Ovary (tissue), 3 donors: ENCODE measurements at regions not wholly inside any gene's neighbourhood (a gene's known extent, or its start where the extent isn't known, plus 50 kb on each side); places are given as distances from the start of the nearest gene placed in this dataset.

Source experiments
- EP300 ChIP-seq: sonication (generic); formaldehyde crosslinking; IDR thresholded peaks from one replicate; pipeline ENCODE4 v1.6.1; 2017; ENCODE audit warnings: antibody characterized with exemption
- POLR2A ChIP-seq: fragments of 450-650 bp; IDR thresholded peaks from one replicate; pipeline ENCODE4 v1.6.1; 2017; ENCODE audit warnings: antibody characterized with exemption, mild to moderate bottlenecking, moderate library complexity
- TF ChIP-seq, protein P1 (sequence below), 3 donors: fragments of 450-650 bp in 2 of 3; fragments of 200-600 bp in 1 of 3; IDR thresholded peaks; one replicate each; pipeline versions ENCODE4 v1.5.1 to v1.8.0; 2016 to 2022; ENCODE audit warnings: antibody characterized with exemption in 3 of 3, mild to moderate bottlenecking in 1 of 3
- donor health status: DM: no; HTN: no; CAD: no.

DNA sequence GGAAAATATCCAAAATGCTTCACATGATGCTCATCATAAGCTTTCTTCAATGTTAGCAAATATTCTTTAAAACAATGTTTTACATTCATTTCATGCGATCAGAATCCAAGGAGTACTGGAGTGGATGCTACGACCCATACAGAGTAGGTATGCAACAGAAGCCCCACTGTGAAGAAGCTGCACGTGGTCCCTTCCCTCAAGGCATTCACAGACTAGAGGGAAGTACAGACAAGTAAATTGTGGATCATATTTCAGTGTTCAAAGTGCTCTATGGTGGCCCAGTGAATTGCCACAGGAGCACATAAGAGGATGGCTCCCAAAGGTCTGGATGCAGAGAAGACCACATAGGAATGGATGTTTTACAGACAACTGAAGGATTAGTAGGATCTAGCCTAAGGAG is 789.9 kb downstream of the IGSF11 start:
- TF ChIP-seq, protein P1, sequence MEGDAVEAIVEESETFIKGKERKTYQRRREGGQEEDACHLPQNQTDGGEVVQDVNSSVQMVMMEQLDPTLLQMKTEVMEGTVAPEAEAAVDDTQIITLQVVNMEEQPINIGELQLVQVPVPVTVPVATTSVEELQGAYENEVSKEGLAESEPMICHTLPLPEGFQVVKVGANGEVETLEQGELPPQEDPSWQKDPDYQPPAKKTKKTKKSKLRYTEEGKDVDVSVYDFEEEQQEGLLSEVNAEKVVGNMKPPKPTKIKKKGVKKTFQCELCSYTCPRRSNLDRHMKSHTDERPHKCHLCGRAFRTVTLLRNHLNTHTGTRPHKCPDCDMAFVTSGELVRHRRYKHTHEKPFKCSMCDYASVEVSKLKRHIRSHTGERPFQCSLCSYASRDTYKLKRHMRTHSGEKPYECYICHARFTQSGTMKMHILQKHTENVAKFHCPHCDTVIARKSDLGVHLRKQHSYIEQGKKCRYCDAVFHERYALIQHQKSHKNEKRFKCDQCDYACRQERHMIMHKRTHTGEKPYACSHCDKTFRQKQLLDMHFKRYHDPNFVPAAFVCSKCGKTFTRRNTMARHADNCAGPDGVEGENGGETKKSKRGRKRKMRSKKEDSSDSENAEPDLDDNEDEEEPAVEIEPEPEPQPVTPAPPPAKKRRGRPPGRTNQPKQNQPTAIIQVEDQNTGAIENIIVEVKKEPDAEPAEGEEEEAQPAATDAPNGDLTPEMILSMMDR (IDR thresholded peaks at IDR 0.05), result no peak
- TF ChIP-seq POLR2A (no peak), EP300 (no peak)
